HG02798 (cell line): ENCODE measurements at regions not wholly inside any gene's neighbourhood (a gene's known extent, or its start where the extent isn't known, plus 50 kb on each side); places are given as distances from the start of the nearest gene placed in this dataset.

Experiments
- ATAC-seq: cut with Tn5 transposase; IDR thresholded peaks from one replicate; pipeline ENCODE4 v1.9.1; 2021; ENCODE audit warnings: mild to moderate bottlenecking; ENCODE audit not compliant: unreplicated experiment, poor library complexity

GRCh38 chr2:237027712-237028029 lies 58.0 kb upstream of the COPS8 start:
- ATAC-seq: no peak

GRCh38 chr2:237030382-237030781 lies 55.3 kb upstream of the COPS8 start:
- no peak for ATAC-seq

- ATAC-seq: no peak
These were observed 52.1 kb upstream of the COPS8 start for GRCh38 chr2:237033536-237034060.

DNA sequence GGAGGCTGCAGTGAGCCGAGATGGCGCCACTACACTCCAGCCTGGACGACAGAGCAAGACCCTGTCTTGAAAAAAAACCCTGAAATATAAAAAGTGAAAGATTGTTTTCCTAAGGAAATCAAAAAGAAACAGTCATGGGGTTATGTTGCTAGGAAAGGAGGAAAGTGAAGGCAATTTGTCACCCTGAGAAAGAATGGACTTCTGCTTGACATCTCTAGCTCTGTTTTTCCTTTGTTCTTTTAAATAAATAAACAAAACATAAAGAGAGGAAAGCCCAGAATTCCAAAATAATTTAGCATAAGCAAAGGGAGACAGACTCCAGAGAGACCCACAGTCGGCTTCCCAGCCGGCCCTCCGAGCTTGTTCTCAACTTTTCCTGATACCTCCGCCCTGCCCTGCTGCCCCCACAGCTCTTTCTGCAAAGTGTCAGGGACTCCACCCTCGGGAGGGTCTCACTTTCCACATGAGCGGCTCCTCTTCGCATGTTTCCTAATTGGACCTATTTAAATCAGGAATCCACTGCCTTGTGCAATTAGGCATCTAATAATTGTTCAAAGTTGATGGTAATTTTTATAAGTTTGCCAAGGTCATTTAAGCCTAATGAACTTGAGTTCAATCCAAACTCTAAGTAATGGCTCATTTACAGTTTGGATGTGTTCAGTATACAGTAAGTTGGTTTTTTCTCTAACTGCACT lies 49.8 kb upstream of the COPS8 start:
- ATAC-seq: no peak
